ENCODE measurements at regions not wholly inside any gene's neighbourhood (a gene's known extent, or its start where the extent isn't known, plus 50 kb on each side); places are given as distances from the start of the nearest gene placed in this dataset.

DNA sequence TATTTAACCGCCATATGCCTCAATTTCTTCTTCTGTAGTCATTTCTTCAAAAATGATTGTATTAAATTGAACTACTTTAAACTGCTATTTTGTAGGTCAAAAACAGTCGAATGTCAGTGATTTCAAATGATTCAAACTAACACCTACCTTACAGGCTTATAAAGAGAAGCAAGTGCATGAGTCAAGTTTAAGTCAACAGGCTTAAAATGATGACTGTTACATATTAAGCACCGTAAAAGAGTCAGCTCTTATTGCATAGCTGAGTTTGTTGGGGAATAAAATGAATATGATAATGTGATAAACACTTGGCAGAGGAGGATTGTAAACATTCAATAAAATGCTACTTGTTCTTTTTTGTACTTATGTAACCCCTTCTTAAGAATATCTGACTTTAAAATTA is 90.1 kb upstream of the ANKRD1 start:
- H3K4me3 ChIP-seq (ENCODE audit: low read depth, low read length): no peak overlapping the region
- DNase-seq (ENCODE audit: low read depth): no peak
- TF ChIP-seq, protein P1, sequence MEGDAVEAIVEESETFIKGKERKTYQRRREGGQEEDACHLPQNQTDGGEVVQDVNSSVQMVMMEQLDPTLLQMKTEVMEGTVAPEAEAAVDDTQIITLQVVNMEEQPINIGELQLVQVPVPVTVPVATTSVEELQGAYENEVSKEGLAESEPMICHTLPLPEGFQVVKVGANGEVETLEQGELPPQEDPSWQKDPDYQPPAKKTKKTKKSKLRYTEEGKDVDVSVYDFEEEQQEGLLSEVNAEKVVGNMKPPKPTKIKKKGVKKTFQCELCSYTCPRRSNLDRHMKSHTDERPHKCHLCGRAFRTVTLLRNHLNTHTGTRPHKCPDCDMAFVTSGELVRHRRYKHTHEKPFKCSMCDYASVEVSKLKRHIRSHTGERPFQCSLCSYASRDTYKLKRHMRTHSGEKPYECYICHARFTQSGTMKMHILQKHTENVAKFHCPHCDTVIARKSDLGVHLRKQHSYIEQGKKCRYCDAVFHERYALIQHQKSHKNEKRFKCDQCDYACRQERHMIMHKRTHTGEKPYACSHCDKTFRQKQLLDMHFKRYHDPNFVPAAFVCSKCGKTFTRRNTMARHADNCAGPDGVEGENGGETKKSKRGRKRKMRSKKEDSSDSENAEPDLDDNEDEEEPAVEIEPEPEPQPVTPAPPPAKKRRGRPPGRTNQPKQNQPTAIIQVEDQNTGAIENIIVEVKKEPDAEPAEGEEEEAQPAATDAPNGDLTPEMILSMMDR (IDR thresholded peaks at IDR 0.05; ENCODE audit: insufficient read depth, low read depth, low read length, missing control alignments): no peak

DNA sequence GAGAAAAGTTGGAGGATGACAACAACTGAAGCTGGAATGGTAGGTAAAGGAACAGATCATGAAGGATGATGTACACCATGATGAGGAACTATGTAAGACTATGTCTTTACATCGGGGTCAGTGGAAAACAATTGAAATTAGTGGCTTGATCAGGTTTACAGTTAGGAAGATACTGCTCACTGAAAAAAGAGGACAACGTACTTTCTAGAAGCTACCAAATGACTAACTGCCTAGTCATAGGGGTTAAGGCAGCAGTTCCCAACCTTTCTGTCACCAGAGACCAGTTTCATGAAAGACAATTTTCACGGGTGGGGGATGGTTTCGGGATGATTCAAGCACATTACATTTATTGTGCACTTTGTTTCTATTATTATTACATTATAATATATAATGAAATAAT is 91.6 kb upstream of the ANKRD1 start:
- no peak for DNase-seq (ENCODE audit: low read depth)
- TF ChIP-seq, protein P1 (IDR thresholded peaks at IDR 0.05; ENCODE audit: insufficient read depth, low read depth, low read length, missing control alignments): no peak
- no peak overlapping the region for H3K4me3 ChIP-seq (ENCODE audit: low read depth, low read length)

DNA sequence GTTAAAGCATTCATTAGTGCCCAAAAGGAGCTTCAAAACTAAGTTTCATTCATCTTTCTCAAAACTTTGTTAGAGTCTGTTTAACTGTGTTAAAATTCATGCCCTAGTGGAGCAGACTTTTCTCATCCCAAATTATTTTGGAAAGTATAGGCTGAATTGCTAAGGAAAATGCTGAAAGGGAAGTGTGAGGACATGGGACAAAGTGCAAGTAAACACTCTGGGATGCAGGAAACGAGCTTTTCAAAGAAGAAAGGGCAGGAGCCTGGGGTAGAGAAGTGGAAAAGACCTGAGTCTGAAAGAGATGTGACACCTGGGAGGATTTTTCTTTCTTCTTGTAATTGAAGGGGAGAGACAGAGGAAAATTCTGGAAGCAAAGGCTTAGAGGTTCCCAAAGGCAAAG is 93.1 kb upstream of the ANKRD1 start:
- H3K4me3 ChIP-seq (ENCODE audit: low read depth, low read length): no peak overlapping the region
- TF ChIP-seq, protein P1 (IDR thresholded peaks at IDR 0.05; ENCODE audit: insufficient read depth, low read depth, low read length, missing control alignments): no peak

DNA sequence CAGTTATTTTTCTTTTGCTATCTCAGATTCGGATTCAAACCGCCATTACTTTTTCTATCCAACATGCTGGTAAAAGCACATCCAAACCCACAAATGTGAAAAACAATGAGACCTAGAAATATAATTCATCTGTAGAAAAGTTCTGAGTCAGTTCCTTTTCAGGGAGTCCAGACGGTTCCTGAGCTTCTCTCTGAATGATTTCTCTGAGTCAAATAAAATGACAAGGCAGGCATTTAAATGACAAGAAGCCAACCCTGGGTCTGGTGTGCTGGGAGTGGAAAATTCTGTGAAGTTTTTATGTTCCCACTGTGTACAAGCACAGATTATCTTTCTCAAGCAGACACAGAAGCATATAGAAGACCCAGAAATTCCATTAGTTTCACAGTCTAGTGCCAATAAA is 96.3 kb upstream of the ANKRD1 start:
- DNase-seq (ENCODE audit: low read depth): peak; percentile 35
- H3K4me3 ChIP-seq (ENCODE audit: low read depth, low read length): peak overlapping the region; percentile 18; the same call in 1 of the 2 replicates
- TF ChIP-seq, protein P1 (IDR thresholded peaks at IDR 0.05; ENCODE audit: insufficient read depth, low read depth, low read length, missing control alignments): no peak

More for the DNA sequence above, 93.1 kb upstream of the ANKRD1 start:
- DNase-seq (ENCODE audit: low read depth): no peak

DNA sequence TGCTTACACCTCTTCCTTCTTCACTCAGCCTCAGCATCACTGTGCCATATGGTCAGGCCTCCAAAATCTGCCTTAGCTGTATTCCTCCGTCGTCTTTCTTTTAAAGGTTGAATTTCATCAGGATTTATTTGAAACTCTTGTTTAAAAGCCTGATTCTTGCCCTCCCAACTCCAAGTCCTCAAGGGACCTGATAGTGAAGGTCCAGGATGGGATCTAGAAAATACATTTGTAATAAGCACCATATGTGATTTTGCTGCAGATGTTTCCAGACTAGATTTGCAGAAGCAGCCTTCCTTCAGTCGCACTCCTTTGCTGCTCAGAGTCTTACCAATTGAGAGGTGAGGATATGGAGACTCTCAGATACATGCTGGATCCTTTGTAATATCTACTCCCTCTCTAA is 101.0 kb upstream of the ANKRD1 start:
- TF ChIP-seq, protein P1 (IDR thresholded peaks at IDR 0.05; ENCODE audit: insufficient read depth, low read depth, low read length, missing control alignments): no peak
- no peak overlapping the region for H3K4me3 ChIP-seq (ENCODE audit: low read depth, low read length)
- no peak for DNase-seq (ENCODE audit: low read depth)

DNA sequence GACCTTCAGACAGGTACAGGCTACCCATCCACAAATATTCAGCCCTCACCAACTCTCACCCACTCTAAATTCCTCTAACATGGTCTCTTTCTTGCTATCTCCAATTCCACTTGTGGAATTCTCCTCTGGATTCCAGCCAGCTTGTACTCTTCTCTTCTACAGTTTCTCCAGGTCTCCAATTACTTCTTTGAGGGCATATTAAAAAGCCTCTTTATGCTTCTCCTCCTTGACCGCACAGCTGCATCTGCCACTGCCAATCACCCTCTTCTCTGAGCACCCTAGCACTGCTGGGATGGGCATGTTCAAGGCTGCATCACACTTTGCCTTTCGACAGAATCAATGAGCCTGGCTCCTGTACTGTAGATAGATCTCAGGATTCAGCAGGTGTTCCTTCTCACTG is 101.5 kb upstream of the ANKRD1 start:
- TF ChIP-seq, protein P1 (IDR thresholded peaks at IDR 0.05; ENCODE audit: insufficient read depth, low read depth, low read length, missing control alignments): no peak
- DNase-seq (ENCODE audit: low read depth): no peak
- H3K4me3 ChIP-seq (ENCODE audit: low read depth, low read length): no peak overlapping the region

DNA sequence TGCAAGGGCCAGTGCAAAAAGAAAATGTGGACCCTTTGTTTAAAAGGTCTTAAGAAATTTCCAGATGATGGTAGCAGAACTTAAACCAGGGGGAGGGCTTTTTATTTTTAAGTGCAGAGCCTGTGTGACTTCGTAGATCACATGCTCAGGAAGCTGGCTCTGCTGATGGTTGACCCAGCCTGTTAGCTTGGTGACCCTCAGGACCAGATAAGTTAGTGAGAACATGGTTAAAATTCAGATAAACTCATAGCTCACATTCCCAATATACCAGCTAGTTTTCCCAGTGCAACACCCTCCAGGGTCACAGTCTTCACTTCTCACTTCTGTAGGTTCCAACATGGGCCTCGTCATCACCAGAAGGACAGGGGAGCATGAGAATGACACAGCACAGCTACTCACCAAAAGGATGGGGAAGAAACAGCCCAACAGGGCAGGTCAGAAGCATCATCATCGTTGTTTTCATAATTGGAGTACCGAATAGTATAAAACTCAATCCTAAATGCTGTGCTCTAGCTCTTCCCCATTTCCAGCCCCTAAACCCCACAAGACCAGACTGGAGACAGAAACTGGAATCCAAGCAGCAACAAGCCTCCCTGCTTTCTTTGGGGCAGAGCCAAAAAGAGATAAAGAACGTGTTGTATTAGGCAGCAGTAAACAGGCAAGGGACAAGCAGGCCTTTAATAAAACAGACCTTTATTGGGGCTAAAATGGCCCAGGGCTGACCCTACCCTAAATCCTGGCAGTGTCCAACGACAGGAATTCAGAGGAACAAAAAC is 102.2 kb upstream of the ANKRD1 start:
- DNase-seq (ENCODE audit: low read depth): no peak
- TF ChIP-seq, protein P1 (IDR thresholded peaks at IDR 0.05; ENCODE audit: insufficient read depth, low read depth, low read length, missing control alignments): no peak
- no peak overlapping the region for H3K4me3 ChIP-seq (ENCODE audit: low read depth, low read length)

Measured in GM12865 (cell line).